HG03439 (cell line): ENCODE measurements at regions not wholly inside any gene's neighbourhood (a gene's known extent, or its start where the extent isn't known, plus 50 kb on each side); places are given as distances from the start of the nearest gene placed in this dataset.

ENCODE experiments used
- ATAC-seq: cut with Tn5 transposase; IDR thresholded peaks from one replicate; pipeline ENCODE4 v1.9.1; 2021; ENCODE audit warnings: mild to moderate bottlenecking, moderate library complexity; ENCODE audit not compliant: unreplicated experiment

- no peak for ATAC-seq
Observed at GRCh38 chr10:109517748-109518147, 405.6 kb downstream of the XPNPEP1 start.

DNA sequence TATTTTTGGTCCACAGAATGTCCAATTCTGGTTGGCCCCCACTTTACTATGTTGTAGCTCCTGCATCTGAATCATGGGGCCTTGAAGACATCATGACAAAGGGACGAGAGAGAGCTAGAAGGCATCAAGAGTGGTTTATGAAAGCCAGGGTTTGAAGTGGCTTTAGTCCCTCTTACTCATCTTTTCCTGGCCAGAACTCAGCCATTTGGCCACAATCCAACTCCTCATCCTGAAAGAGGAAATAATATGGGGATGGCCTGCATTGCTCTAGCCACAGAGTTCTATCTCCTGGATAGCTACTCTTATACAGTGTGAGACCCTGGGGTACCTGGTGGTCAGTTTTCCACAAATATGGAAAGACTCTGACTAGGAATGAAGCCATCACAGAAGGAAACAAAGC is 418.9 kb downstream of the XPNPEP1 start:
- no peak for ATAC-seq

DNA sequence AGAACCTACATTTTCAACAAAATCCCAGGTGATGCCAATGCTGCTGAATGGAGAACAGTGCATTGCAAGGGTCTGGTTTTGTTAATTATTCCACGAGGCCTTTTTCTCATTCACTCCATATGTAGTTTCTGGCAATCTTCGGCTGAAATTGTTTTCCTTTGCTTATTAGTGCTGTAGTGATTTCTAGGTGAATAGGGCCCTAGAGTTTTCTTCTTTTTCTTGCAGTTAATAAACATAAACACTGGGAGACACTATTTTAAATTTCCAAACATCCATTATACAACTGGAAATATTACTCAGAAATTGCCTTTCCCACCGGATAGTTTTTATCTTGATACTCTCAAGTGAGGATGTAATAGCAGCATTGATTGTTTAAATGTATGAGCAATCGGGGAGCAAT is 435.6 kb downstream of the XPNPEP1 start:
- no peak for ATAC-seq

- no peak for ATAC-seq
Observed at GRCh38 chr10:109480836-109481235, 442.5 kb downstream of the XPNPEP1 start.

DNA sequence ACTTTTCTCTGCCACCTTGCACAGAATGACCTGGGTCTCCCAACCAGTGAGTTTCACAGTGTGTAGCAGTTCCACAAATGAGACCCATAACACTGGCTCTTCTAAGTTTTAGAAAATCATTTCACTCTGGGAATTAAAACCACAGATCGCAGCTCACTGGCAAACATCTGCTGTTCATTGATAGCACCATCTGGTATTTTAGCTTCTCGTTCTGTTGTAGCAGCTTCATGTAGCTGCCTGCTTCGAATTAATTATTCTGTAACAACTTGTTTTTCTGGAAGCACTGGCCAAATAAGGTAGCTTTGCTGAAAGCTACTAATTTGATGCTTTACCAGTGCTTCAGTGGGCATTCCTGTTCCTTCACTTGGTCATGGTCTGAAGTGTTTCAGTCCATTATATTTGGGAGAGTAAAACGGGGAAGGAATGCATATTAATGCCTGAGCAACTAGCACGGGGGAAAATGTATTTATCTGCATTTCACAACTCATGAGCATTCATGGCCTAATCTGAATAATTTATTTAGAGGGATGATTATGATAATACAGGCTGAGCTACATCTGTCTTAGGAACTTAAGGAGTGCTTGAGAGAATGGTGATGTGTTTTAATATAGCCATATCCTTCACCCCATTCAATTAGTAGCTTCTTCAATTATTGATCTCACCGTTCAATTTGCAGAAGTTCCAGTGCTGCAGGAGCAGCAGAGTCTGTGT is 447.4 kb downstream of the XPNPEP1 start:
- no peak for ATAC-seq

- ATAC-seq: no peak
Observed at GRCh38 chr10:109474812-109475211, 448.5 kb downstream of the XPNPEP1 start.

- ATAC-seq: no peak
Observed at GRCh38 chr10:109474261-109474660, 449.1 kb downstream of the XPNPEP1 start.

GRCh38 chr10:109467551-109467950 is 455.8 kb downstream of the XPNPEP1 start:
- ATAC-seq: no peak

GRCh38 chr10:109464949-109465348 is 458.4 kb downstream of the XPNPEP1 start:
- no peak for ATAC-seq

GRCh38 chr10:109457302-109457638 is 466.0 kb downstream of the XPNPEP1 start:
- no peak for ATAC-seq

- no peak for ATAC-seq
Observed at GRCh38 chr10:109456566-109457301, 466.6 kb downstream of the XPNPEP1 start.

- no peak for ATAC-seq
Observed at GRCh38 chr10:109454691-109455090, 468.6 kb downstream of the XPNPEP1 start.

DNA sequence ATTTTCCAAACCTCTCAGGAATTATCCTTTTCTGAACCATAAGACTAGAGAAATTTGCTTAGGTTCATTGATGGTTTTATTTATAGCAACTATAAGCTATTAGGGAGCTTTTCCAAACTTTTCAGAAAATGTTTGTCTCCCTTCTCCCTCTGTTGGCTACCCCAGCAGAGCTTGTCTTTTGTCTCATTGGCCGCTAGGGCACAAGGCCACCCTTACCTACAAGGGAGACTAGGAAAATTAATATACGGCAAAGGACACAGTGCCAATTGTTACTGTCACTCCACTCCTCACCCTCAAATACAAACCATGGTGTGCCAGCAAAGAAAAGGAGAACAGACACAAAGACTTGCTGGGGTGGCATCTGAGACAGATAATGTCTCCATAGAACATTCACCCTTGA is 471.4 kb downstream of the XPNPEP1 start:
- ATAC-seq: no peak

DNA sequence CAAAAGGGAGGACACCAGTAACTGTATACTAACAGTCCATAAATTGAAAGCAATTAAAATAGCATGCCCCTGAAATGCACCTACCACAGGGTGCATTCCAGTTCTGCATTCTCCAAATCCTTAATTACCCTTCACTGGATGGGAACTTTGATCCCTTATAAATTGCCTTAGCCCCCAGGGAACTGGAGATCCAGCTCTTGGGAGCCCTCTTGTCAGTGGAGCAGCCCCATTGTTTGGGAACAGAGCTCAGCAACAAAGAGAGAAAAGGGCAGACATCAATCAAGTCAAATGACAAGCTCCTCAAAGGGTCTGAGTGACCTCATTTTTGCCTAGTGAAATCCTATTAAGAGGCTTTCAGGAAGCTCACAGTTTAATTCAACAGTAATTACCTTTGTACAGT is 472.6 kb downstream of the XPNPEP1 start:
- ATAC-seq: no peak

DNA sequence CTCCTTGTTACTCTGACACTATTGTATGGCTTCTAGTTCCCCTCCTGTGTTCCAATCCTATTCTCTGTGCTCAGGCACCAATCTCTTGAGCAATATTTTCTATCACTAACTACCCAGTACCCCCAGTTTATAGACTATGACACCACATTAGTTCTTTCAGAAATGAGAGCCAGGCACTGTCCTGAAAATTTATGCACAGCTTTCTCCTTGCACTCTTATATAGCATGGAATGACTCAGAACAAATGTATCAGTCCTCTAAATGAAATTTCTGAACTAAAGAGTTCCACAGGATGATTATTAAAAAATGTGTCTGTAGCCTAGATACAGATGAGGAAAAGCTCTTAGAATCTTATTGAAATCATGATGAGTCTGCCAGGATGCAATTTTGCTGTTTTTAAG is 489.9 kb downstream of the XPNPEP1 start:
- ATAC-seq: no peak

DNA sequence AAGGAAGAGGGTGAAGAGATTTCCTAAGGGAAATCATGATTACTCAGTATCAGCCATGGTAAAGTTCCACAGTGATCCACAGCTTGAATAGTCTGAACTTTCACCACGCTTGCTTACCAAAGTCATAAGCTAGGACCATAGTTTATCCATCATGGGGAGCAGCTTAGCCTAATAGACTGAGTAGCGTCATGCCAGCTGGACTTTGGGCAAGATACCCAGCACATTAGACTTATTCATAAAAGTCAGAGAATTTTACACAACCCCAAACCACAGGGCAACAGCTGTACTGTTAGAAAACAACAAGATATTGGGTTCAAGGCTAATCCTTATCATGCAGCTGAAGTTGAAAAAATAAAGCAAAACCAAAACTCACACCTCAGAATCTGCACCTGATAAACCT is 491.0 kb downstream of the XPNPEP1 start:
- no peak for ATAC-seq

GRCh38 chr10:109430799-109431198 is 492.5 kb downstream of the XPNPEP1 start:
- ATAC-seq: no peak

DNA sequence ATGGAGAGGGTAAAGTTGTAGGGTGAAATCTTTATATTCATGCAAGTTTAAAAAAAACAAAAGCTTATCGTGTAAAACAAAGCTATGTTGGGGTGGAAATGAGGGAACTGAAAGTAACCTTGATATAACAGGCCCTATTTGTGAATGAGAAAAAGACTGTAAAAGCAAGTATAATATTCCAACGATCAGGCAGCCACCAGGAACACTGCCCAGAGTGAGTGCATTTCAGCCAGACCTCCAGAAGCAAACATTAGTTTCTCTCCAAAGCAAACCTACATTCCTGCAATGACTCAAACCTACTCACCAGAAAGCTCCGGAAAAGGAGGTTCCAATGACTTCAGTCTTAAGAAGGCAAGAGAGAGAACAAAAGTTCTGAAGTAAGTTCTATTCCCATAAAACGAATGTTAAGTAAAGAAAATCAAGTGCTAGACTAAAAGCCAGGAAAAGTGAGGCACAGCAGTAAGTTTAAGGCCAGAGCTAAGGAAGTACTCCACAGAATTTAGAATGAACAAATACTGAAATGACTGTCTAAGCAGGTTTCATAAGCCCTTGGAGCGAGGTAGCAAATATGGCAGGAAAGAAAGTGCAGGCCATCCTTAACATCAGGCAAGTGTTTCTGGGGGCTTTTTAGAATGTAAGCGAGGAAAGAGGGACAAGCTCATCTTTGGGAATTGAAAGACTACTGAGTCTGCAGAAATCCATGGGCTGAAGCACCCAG is 493.1 kb downstream of the XPNPEP1 start:
- ATAC-seq: no peak

- no peak for ATAC-seq
Observed at GRCh38 chr10:109428775-109429491, 494.4 kb downstream of the XPNPEP1 start.

- no peak for ATAC-seq
Observed at GRCh38 chr10:109427411-109427810, 495.9 kb downstream of the XPNPEP1 start.

DNA sequence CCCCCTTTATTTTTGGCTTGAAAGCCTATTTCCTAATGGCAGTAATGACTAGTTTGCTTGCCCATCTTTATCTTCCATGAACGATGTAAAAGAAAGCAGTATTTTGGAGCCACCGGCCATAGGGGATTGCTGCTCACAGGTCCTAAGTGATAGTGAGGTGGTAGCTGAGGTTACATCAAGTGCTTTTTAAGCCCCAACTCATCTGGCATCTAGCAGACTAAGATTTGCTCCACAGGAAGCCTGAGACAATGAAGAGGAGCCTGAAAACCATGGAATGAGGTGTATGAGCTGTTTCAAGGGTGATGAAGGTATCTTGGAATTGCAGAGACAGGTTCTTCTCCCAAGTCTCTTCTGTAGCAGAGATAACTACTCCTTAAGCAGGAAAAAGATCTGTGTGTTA is 496.3 kb downstream of the XPNPEP1 start:
- no peak for ATAC-seq
